SK-N-SH (cell line): ENCODE measurements at regions not wholly inside any gene's neighbourhood (a gene's known extent, or its start where the extent isn't known, plus 50 kb on each side); places are given as distances from the start of the nearest gene placed in this dataset.
"Not testable (repeated sequence)": the region's sequence is repeated elsewhere in the genome, so short reads cannot be mapped to it uniquely, and the experiment has no call there.

Experiments
- CTCF ChIA-PET: fragments of 300-600, 350-600 bp; formaldehyde crosslinking; extraction: SDS; loops from one replicate; lab custom pipeline; 2021; lab: Yijun Ruan, JAX
- POLR2A ChIA-PET: fragments of 350-600 bp; sonication (Branson Sonifier 250); formaldehyde crosslinking; extraction: SDS; loops from one replicate; lab custom pipeline; 2020; ENCODE audit warnings: antibody characterized with exemption, inconsistent platforms; lab: Yijun Ruan, JAX
- DNase-seq: peaks from one replicate; pipeline ENCODE4 v3.0.0; 2012
- H2AFZ ChIP-seq: fragments of 200-600 bp; sonication (generic); 2 replicates; pipeline ENCODE4 v1.8.1; 2016; ENCODE audit warnings: antibody characterized with exemption, mild to moderate bottlenecking, low read depth
- H3F3A ChIP-seq: fragments of 200-600 bp; sonication (generic); replicated peaks from 2 replicates; pipeline ENCODE3; 2016; ENCODE audit warnings: antibody characterized with exemption, mild to moderate bottlenecking; ENCODE audit not compliant: insufficient read depth
- H3K27ac ChIP-seq, 2 experiments: fragments of 200-500 bp in 1 of 2; fragments of 200-600 bp in 1 of 2; sonication (Bioruptor generic) in 1 of 2; sonication (generic), shearing (Covaris generic) in 1 of 2; 2 replicates each; pipeline versions ENCODE4 v1.5.1 to v1.6.1; 2014 to 2016; ENCODE audit warnings: low read depth in 2 of 2, inconsistent platforms in 1 of 2, low read length in 1 of 2, mild to moderate bottlenecking in 1 of 2, mixed read lengths in 1 of 2
- H3K27me3 ChIP-seq: fragments of 200-600 bp; sonication (generic), shearing (Covaris generic); 2 replicates; pipeline ENCODE4 v1.6.1; 2016; ENCODE audit warnings: mixed run types; ENCODE audit not compliant: insufficient read depth
- H3K36me3 ChIP-seq, 2 experiments: fragments of 200-500 bp in 1 of 2; fragments of 200-600 bp in 1 of 2; sonication (Bioruptor generic) in 1 of 2; sonication (generic) in 1 of 2; replicated peaks in 1 of 2; 2 replicates each; pipeline versions ENCODE3 to v1.5.1; 2014 to 2016; ENCODE audit warnings: low read length in 1 of 2, mild to moderate bottlenecking in 1 of 2; ENCODE audit not compliant: insufficient read depth in 2 of 2, control insufficient read depth in 1 of 2
- H3K4me1 ChIP-seq, 2 experiments: fragments of 200-500 bp in 1 of 2; fragments of 200-600 bp in 1 of 2; sonication (Bioruptor generic) in 1 of 2; sonication (generic), shearing (Covaris generic) in 1 of 2; 2 replicates each; pipeline versions ENCODE4 v1.5.1 to v1.6.1; 2014 to 2016; ENCODE audit warnings: low read depth in 1 of 2, low read length in 1 of 2, mixed run types in 1 of 2; ENCODE audit not compliant: insufficient read depth in 2 of 2, control insufficient read depth in 1 of 2
- H3K4me2 ChIP-seq: fragments of 200-600 bp; sonication (generic), shearing (Covaris generic); 2 replicates; pipeline ENCODE4 v1.6.1; 2017; ENCODE audit warnings: mixed run types
- H3K4me3 ChIP-seq, 2 experiments: fragments of 200-500 bp in 1 of 2; fragments of 200-600 bp in 1 of 2; sonication (Bioruptor generic) in 1 of 2; sonication (generic), shearing (Covaris generic) in 1 of 2; 2 replicates each; pipeline versions ENCODE4 v1.5.1 to v1.8.1; 2014 to 2016; ENCODE audit warnings: low read depth in 2 of 2, inconsistent platforms in 1 of 2, low read length in 1 of 2, mild to moderate bottlenecking in 1 of 2, mixed read lengths in 1 of 2, moderate library complexity in 1 of 2
- H3K79me2 ChIP-seq: fragments of 200-600 bp; sonication (generic); 2 replicates; pipeline ENCODE4 v1.8.1; 2017; ENCODE audit warnings: mild to moderate bottlenecking; ENCODE audit not compliant: insufficient read depth
- H3K9ac ChIP-seq: fragments of 200-600 bp; sonication (generic); 2 replicates; pipeline ENCODE4 v1.6.1; 2017; ENCODE audit warnings: mixed run types
- H3K9me2 ChIP-seq: fragments of 200-600 bp; sonication (generic); 2 replicates; pipeline ENCODE4 v1.6.1; 2017; ENCODE audit warnings: mixed run types
- H3K9me3 ChIP-seq: fragments of 200-600 bp; sonication (generic); 2 replicates; pipeline ENCODE4 v1.6.1; 2017; ENCODE audit warnings: mixed run types, mild to moderate bottlenecking, moderate library complexity
- H4K20me1 ChIP-seq: fragments of 200-600 bp; sonication (generic); 2 replicates; pipeline ENCODE4 v1.6.1; 2017; ENCODE audit warnings: mild to moderate bottlenecking, mixed run types; ENCODE audit not compliant: insufficient read depth
- CHD2 ChIP-seq: fragments of 150-350 bp; IDR thresholded peaks from 2 replicates; pipeline ENCODE4 v1.6.1; 2018; ENCODE audit warnings: low read length; ENCODE audit not compliant: partially characterized antibody
- FOXJ3 ChIP-seq: sonication (generic); formaldehyde crosslinking; IDR thresholded peaks from 2 replicates; pipeline ENCODE4 v1.5.1; 2020; ENCODE audit warnings: mild to moderate bottlenecking, missing genetic modification reagents
- GATA2 ChIP-seq: sonication (generic); formaldehyde crosslinking; IDR thresholded peaks from 2 replicates; pipeline ENCODE4 v1.5.0; 2020; ENCODE audit warnings: mild to moderate bottlenecking, missing genetic modification reagents
- NFIC ChIP-seq: IDR thresholded peaks from 2 replicates; pipeline ENCODE4 v1.4.0; 2012; ENCODE audit warnings: borderline replicate concordance
- RAD21 ChIP-seq: IDR thresholded peaks from 2 replicates; pipeline ENCODE4 v1.6.1; 2012; ENCODE audit warnings: mild to moderate bottlenecking, low read length
- RCOR1 ChIP-seq: fragments of 150-350 bp; IDR thresholded peaks from 2 replicates; pipeline ENCODE4 v1.6.1; 2017; ENCODE audit warnings: antibody characterized with exemption, low read length
- TCF12 ChIP-seq: IDR thresholded peaks from 2 replicates; pipeline ENCODE4 v1.4.0; 2012
- WGBS: methylation state at CpG from one replicate; pipeline ENCODE4 v1.1.6; 2017; ENCODE audit warnings: low lambda C conversion rate; 5-methylcytosine and 5-hydroxymethylcytosine counted together
- TF ChIP-seq, protein P1 (sequence below): fragments of 200-600 bp; sonication (generic); IDR thresholded peaks from 2 replicates; pipeline ENCODE4 v1.6.1; 2017; ENCODE audit warnings: antibody characterized with exemption, mild to moderate bottlenecking, moderate library complexity
- TF ChIP-seq, protein P2 (sequence below): IDR thresholded peaks from 2 replicates; pipeline ENCODE4 v1.4.0; 2012; ENCODE audit warnings: low read depth, borderline replicate concordance

DNA sequence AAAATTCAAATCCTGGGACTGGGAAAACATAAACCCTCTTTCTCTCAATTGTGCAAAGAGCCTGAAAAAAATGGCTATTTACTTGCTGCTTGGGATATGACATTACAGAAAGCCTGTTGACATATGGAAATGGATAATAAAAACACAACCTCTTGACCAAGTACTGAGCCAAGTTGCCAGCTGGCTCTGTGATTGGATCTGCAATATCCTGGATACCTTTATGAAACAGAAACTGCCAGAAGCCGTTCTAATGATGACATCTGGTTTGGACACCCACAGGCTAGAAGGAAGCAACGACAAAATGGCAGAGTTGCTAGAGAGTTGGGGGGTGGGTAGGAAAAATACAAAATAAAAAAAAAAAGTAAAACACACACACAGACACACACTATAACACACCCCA, 481.4 kb downstream of the FAT4 start (continued):
- TF ChIP-seq, protein P1, sequence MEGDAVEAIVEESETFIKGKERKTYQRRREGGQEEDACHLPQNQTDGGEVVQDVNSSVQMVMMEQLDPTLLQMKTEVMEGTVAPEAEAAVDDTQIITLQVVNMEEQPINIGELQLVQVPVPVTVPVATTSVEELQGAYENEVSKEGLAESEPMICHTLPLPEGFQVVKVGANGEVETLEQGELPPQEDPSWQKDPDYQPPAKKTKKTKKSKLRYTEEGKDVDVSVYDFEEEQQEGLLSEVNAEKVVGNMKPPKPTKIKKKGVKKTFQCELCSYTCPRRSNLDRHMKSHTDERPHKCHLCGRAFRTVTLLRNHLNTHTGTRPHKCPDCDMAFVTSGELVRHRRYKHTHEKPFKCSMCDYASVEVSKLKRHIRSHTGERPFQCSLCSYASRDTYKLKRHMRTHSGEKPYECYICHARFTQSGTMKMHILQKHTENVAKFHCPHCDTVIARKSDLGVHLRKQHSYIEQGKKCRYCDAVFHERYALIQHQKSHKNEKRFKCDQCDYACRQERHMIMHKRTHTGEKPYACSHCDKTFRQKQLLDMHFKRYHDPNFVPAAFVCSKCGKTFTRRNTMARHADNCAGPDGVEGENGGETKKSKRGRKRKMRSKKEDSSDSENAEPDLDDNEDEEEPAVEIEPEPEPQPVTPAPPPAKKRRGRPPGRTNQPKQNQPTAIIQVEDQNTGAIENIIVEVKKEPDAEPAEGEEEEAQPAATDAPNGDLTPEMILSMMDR: no peak
- TF ChIP-seq NFIC: no peak
- TF ChIP-seq GATA2: peak; percentile 38; the same call in 1 of the 2 replicates
- peak; percentile 44 for TF ChIP-seq CHD2
- TF ChIP-seq RCOR1: peak; percentile 59; the same call in 1 of the 2 replicates
- TF ChIP-seq RAD21: no peak
- TF ChIP-seq, protein P2, sequence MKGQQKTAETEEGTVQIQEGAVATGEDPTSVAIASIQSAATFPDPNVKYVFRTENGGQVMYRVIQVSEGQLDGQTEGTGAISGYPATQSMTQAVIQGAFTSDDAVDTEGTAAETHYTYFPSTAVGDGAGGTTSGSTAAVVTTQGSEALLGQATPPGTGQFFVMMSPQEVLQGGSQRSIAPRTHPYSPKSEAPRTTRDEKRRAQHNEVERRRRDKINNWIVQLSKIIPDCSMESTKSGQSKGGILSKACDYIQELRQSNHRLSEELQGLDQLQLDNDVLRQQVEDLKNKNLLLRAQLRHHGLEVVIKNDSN: no peak
- TF ChIP-seq, all 33 proteins: peak for 4

DNA sequence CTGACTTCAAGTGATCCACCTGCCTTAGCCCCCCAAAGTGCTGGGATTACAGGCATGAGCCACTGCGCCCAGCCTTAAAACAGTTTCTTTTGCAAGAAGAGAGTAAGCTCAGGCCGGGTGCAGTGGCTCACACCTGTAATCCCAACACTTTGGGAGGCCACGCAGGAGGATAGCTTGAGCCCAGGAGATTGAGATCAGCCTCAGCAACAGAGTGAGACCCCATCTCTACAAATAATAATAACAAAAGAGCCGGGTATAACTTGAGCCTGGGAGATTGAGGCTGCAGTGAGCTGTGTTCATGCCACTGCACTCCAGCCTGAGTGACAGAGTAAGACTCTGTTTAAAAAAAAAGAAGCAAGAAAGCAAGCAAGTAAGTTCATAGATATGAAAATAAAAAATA, 482.9 kb downstream of the FAT4 start:
- H3K9ac ChIP-seq, H3K4me2 ChIP-seq, POLR2A ChIA-PET, H3F3A ChIP-seq, H2AFZ ChIP-seq, H3K4me1 ChIP-seq, H3K27ac ChIP-seq, H3K36me3 ChIP-seq, H4K20me1 ChIP-seq, H3K27me3 ChIP-seq, H3K9me3 ChIP-seq, H3K4me3 ChIP-seq, H3K9me2 ChIP-seq, DNase-seq, H3K79me2 ChIP-seq: not testable (repeated sequence)
- CTCF ChIA-PET: interaction anchor here (0.6 kb wide), 2 partner anchors 11 to 485 kb away, joined by 3 read pairs; no protein-coding TSS in a partner anchor
- WGBS: 73% methylated on average over 4 of the region's 4 CpGs

- H3K9me3 ChIP-seq: no peaks in the 10 kb centered on the region
- no peaks in the 10 kb centered on the region for H3K36me3 ChIP-seq
- no peak overlapping the region for H2AFZ ChIP-seq
- H3K4me1 ChIP-seq: no peaks in the 10 kb centered on the region; a peak in 1 of 4 replicates
- H3K4me2 ChIP-seq: no peak overlapping the region
- H3K79me2 ChIP-seq: no peaks in the 10 kb centered on the region
- H3K9ac ChIP-seq: no peak overlapping the region
- H3F3A ChIP-seq: no peaks in the 10 kb centered on the region
- no peaks in the 10 kb centered on the region for H3K27me3 ChIP-seq
- WGBS: 86% methylated on average over 4 of the region's 4 CpGs
- DNase-seq: no peak
- H4K20me1 ChIP-seq: no peaks in the 10 kb centered on the region
- CTCF ChIA-PET: no interaction called here
- TF ChIP-seq FOXJ3 (CRISPR knock-in tag): no peak
- TF ChIP-seq TCF12: peak; percentile 64
- no peak for TF ChIP-seq NFIC
- TF ChIP-seq, all 33 proteins: peak for 1
- Histone ChIP-seq H3K4me3 (no peak overlapping the region), H3K27ac (no peak overlapping the region), H3K9me2 (no peaks in the 10 kb centered on the region)
- POLR2A ChIA-PET: no interaction called here
Measured at GRCh38 chr4:125801373-125801772, 486.6 kb downstream of the FAT4 start.
